ENCODE measurements at regions not wholly inside any gene's neighbourhood (a gene's known extent, or its start where the extent isn't known, plus 50 kb on each side); places are given as distances from the start of the nearest gene placed in this dataset.
"Not testable (repeated sequence)": the region's sequence is repeated elsewhere in the genome, so short reads cannot be mapped to it uniquely, and the experiment has no call there.

DNA sequence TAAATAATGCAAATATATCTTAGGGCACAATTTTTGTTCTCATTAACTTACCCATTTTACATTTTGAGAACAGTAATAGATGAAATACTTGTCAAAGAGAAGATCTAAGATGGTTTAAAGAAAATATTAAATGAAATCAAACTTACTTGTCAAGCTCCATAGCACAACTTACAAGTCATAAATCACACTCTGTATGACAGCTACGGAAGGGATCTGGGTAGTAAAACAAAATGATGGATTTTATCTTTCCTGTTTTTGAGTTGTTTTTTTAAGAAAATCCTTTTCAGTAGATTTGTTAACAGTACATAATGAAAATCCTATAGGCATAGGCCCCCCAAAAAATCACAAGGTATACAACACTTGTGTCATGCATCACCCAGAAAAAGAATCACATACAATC is 84.4 kb upstream of the ANTXRL start:
- DNase-seq (ENCODE audit: low spot score): not testable (repeated sequence)

DNA sequence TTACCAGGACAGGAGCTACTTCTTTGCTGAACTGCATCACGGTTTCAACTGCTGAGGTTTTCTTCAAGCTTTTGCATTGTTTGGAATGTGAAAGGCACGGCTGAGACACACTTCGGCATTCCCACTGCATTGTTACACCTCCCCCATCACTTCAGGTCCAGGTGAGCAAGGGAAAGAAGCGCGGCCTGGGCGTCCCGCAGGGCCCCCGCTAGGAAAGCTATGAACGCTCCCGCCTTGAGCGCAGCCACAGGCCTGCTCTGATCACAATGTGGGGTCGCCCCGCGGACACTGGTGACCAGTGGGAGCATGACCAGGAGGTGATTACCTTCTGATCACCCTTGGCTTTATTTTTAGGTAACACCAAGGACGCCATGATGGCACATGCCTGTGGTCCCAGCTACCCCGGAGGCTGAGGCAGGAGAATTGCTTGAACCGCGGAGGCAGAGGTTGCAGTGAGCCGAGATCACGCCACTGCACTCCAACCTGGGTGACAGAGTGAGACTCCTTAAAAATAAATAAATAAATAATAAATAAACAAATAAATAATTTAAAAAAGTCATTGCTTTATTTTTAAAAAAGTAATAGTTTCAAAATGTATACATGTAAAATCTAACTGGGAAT is 82.2 kb upstream of the ANTXRL start:
- DNase-seq (ENCODE audit: low spot score): not testable (repeated sequence)

DNA sequence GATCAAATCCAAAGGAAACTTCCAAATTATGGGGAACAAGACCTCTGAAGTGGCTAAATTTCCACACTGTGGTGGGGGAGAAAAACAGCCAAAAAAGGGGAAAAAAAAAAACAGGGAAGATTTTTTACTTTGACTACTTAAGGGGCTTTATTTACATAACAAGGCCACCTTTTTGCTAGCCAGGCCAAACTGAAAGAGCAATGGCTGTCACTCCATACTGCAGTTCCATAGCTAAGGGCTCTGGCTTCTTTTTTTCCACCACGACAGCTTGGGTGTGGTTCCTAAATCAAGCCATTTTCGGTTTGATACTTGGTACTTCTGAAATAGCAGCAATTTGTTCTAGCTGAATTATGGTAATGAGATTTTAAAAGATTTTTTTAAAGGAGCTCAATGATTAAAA is 76.4 kb upstream of the ANTXRL start:
- not testable (repeated sequence) for DNase-seq (ENCODE audit: low spot score)

DNA sequence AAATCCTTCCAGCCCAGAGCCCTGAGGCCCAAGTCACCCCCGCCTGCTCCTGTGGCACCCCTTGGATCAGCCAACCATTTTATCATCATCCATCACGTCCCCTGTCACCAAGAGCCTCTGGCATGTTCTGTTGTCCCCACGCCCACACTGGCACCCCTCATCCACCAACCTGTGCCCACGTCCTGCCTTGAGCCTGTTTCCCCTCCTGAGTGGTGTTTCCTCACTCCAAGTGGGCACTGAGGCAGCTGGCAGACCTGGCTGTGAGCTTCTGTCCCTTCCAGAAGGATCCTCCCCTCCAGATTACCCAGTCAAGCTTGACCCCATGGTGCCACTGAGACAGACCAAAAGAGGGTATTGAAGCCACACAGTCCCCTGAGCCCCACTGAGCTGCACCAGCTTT is 71.4 kb upstream of the ANTXRL start:
- peak; percentile 0 for DNase-seq (ENCODE audit: low spot score)

DNA sequence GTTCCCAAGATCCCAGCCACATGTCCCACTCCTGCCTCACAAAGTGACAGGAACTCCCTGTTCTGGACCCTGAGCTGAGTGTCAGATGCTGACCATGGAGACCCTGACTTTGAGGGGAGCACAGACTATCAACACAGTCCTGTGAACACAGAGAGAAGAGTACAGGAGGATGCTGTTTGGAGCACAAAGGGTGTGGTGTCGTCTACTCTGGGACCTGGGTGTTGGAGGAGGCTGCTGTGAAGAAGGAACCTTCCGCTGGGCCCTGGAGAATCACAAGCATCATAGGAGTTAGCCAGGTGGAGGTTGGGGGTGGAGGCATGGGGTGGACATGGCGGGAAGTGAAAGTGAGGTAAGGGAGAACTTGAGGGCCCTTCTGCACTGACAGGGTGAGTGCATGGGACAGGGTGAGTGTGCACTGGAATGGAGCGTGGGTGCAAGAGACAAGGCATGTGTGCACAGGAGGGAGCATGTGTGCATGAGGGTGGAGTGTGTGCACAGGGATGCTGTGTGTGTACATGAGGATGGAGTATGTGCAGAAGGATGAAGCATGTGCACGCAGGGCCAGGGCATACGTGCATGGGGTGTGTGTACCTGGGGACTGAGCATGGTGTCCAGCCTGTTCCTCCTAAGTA is 70.7 kb upstream of the ANTXRL start:
- peak; percentile 1 for DNase-seq (ENCODE audit: low spot score)

DNA sequence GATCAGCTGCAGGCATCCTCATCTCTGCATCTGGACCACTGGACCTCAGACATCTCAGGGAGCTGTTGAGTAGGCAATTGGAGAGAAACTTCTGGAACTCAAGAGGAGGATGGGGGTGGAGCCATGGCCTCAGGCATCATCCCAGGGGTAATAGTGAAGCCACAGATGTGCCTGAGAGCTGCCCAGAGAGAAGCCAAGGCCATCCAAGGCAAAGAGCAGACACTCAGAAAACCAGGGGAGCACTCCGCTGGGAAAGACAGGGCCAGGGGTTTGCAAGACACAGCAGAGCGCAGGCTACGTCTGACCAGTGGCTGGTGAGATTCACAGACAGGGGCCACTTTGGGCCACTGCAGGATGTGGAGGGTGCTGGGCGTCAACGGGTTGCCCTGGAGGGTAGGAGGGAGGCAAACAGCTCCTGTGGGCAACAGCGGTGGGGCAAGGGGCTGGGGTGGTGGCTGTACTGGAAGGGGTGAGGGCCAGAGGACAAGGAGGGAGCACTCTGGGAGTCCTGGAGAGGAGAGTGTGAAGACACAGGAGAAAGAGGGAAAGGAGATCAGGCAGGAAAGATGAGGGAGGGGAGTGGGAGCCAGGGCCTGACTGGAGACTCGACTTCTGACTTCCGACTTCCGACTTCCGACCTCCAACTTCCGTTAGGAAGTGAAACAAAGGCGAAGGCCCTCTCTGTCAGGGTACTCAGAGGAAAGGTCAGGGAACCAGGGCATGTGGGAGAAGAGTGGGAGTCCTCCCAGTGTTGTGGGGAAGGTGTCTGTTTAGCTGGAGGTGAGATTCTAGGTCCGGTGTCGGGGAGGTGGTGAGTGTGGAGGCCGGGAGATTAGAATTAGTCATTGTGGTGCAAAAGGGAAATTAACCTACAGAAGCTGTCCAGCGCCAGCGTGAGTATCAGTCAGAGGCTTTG is 69.7 kb upstream of the ANTXRL start:
- DNase-seq (ENCODE audit: low spot score): peak; percentile 6

DNA sequence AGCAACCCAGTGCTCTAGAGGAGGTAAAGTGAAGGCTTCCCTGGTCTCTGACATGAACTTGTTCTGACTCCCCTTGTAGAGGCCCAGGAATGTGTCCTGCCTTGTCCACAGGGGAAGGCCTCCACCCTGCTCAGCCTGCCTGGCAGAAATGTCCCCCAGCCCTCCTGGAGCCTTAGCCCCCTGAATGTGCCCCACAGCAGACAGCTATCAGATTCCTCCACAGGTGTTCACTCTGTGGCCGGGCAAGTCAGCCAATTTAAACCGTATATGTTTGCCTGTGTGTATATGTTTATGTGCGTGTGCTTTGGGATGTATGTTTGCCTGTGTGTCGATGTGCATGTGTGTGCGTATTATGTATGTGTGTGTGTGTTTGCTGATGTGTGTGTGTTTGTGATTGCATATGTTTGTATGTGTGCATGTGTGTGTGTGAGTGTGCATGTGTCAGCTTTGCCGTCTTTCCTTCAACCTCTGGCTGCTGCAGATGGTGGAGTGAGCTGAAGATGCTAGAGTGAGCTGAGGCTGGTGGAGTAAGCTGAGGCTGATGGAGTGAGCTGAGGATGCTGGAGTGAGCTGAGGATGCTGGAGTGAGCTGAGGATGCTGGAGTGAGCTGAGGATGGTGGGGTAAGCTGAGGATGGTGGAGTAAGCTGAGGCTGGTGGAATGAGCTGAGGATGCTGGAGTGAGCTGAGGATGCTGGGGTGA is 68.9 kb upstream of the ANTXRL start:
- DNase-seq (ENCODE audit: low spot score): peak; percentile 1

DNA sequence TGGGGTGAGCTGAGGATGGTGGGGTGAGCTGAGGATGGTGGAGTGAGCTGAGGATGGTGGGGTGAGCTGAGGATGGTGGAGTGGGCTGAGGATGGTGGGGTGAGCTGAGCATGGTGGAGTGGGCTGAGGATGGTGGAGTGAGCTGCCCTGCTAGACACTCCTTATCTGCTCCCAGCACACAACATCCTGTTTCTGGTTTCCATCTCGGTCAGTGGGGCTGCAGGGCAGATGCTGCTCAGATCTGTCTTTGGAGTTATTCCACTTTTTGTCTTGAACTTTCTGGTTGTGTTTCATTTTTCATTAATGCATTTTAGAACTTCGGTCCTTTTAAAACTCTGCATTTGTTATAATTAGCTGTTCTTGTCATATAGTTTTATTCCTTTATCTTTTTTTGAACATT is 67.9 kb upstream of the ANTXRL start:
- DNase-seq (ENCODE audit: low spot score): peak; percentile 15

DNA sequence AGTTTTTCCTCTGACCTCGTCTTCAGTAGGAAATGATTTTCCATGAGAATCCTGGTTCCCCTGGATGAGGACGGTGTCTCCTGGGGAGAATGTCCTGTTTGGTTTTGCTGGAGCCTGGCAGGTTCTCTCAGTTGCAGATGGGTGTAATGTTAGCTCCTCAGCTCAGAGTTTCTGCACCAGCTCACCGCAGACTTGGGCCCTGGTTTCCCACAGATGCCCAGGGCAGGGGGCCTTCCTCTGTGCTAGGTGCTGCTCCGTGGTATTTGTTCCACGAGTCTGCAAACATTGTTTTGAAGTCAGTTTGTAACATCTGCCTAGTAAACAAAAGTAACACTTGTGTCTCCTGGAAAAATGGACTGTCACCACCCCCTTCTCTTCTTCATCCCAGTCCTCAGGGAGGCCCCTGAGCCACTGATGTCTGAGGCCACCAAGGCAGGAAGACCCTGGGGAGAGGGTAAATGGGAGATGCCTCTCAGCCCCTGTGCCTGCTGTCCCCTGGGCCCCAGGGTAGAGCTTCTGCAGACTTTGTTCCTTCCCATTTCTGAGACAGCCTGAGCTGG is 67.3 kb upstream of the ANTXRL start:
- peak; percentile 1 for DNase-seq (ENCODE audit: low spot score)

DNA sequence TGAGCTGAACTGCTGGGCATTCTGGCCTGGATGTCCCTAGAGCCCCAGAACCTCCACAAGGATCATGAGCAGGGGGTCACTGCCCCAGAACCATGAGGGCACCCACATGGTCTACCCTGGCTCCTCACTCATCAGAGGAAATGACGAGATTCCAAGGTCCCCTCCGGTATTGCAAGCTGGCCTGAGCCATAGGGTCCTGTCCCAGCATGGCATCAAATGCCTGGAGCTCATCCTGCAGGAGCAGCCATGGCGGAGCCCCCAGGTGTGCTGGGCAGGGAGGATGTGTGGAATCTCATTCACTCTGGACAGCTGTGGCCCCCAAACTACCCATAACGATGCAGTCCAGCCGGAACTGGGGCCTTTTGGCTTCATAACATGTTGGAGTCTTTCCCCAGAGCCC is 66.6 kb upstream of the ANTXRL start:
- DNase-seq (ENCODE audit: low spot score): peak; percentile 0

DNA sequence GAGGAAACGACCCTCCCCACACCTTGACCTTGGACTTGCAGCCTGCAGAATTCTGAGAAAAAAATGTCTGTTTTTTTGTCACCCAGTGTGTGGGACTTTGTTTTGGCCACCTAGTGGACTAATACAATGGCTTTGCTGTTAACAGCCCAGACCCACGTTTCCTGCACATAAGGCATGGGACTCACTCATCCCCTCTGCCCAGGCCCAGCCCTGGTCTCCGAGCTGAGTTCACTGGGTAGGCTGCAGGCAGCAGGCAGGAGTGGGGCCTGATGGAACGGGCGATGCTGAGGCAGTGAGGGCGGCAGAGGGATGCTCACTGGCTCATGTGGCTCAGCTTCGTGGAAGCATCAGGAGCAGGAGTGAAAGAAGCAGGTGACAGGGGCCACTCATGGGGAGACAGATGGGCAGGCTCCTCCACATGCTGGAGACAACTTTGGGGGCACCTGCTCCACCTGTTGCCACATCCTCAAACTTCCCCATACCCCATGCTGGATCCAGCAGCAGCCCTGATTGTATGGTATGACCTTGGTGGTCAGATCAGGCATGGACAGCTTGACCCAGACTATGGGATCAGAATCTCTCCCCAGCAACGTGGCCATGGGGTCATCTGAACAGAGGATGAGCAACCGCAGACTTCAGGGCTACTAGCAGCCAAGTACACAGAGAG is 65.8 kb upstream of the ANTXRL start:
- peak; percentile 8 for DNase-seq (ENCODE audit: low spot score)

DNA sequence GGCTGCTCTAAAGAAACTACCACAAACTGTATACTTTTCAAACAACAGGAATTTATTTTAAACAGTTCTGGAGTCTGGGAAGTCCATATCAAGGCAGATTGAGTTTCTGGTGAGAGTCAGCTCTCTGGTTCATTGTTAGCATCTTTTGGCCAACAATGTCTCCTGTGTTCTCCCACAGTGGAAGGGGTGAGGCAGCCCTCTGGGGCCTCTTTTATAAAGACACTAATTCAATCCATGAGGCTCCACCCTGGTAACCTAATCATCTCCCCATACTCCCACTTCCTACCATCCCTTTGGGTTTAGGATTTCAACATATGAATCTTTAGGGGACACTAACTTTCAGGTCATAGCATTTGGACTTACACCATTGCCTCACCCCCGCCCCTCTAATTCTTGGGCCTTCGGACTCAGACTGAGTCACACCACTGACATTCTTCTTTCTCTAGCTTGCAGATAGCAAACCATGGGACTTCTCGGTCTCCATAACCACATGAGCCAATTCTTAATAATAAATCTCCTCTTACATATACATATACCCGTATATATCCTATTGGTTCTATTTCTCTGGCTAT is 64.3 kb upstream of the ANTXRL start:
- no peak for DNase-seq (ENCODE audit: low spot score)

DNA sequence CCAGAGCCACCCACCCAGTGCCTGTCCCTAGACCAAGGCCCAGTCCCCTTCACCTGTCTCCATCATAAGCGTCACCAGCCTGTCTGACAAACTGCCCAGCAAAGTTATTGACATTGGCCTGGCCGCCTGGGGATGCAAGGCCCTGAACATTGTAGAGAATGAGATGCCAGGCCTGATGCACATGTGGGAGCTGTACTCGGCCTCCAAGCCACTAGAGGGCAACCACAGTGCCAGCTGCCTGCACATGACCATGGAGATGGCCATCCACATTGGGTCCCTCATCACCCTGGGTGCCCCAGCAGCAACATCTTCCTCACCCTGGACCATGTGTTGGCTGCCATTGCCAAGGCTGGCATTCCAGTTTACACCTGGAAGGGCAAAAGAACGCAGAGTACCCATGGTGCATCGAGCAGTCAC is 63.7 kb upstream of the ANTXRL start:
- DNase-seq (ENCODE audit: low spot score): no peak

DNA sequence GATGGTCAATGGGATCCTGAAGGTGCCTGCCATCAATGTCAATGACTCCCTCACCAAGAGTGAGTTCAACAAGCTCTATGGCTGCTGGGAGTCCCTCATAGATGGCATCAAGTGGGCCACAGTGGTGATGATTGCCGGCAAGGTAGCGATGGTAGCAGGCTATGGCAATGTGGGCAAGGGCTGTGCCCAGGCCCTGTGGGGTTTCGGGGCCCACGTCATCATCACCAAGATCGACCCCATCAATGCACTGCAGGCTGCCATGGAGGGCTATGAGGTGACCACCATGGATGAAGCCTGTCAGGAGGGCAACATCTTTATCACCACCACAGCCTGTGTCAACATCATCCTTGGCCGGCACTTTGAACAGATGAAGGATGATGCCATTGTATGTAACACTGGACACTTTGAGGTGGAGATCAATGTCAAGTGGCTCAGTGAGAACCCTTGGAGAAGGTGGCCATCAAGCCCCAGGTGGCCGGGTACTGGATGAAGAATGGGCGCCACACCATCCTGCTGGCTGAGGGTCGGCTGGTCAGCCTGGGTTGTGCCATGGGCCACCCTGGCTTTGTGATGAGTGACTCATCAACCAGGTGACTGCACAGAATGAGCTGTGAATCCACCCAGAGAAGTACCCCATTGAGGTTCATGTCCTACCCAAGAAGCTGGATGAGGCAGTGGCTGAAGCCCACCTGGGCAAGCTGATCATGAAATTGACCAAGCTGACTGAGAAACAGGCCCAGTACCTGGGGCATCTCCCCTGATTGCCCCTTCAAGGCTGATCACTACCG is 63.0 kb upstream of the ANTXRL start:
- DNase-seq (ENCODE audit: low spot score): no peak

DNA sequence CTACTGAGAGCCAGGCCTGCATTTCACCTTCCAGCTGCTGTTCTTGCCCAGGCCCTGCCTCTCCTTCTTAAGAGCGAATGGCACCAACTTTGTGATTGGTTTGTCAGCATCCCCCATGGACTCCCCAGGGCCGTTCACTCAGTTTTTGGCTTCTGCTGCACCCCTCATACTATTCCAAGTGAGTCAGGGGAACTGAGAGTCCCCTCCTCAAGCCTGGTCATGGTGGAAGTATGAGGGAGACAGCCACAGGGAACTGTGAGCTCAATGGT is 62.4 kb upstream of the ANTXRL start:
- no peak for DNase-seq (ENCODE audit: low spot score)

DNA sequence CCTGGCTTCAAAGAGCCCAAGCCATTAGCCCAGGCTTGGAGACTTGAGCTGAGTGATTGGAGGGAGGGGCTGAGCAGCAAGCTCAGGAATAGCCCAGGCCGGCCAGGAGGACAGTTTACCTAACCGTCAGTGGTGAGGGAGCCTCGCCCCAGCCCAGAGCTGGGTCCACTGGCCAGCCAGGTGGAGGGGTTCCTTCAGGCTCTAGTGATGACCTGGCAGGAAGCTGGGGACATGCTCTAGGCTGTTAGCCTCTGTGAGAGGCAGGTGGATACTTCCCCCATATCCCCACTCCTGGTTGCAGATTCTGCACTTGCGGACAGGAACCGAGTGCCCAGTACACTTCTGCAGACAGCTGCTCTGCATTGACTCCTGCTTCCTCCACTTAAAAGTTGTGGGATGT is 61.2 kb upstream of the ANTXRL start:
- no peak for DNase-seq (ENCODE audit: low spot score)

DNA sequence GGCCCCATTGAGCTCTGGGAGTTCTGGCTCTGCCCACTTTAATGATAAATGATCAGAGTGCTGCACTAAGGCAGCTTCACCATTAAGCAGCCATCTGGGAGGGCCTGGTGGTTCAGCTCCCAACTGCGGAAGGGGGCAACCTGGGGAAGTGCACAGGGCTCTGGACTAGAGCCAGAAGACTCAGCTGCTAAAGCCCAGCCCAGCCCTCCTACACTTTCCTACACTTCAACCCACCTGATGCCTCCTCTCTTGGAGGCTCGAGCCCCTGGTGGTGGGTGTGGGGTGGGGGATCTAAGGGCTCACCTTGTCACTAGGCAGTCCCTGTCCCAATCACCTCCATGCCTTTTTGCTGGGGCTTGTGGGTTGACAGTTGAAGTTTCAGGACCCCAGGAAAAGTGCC is 60.6 kb upstream of the ANTXRL start:
- no peak for DNase-seq (ENCODE audit: low spot score)

DNA sequence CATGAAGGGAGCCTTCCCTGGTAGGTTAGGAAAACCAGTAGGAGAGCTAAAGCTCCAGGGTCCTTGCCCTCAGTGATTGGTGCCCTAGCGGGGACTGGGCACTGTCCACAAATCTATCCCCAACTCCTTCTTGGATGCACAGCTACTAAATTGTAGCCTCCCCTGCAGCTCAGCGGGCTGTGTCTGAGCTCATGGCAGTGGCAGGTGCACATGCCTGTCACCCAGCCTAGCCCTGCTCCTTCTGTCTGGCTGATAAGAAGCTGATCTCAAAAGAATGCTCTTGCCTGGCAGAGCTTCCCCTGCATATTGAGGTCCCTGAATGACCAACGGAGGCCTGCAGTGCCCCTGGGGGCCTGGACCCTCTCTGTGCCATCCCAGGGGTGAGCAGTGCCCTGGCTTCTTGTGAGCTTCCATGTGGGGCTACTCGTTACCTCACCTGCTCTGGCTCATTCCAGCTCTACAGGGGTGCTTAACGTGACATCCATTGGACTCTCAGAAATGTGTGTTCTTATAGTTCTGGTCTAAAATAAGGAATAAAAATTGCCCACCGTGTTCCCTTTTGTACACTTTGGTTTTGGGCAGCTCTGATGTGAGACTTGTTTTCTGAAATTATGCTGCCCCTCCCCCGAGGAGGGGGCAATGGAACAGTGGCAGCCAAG is 59.8 kb upstream of the ANTXRL start:
- DNase-seq (ENCODE audit: low spot score): no peak

DNA sequence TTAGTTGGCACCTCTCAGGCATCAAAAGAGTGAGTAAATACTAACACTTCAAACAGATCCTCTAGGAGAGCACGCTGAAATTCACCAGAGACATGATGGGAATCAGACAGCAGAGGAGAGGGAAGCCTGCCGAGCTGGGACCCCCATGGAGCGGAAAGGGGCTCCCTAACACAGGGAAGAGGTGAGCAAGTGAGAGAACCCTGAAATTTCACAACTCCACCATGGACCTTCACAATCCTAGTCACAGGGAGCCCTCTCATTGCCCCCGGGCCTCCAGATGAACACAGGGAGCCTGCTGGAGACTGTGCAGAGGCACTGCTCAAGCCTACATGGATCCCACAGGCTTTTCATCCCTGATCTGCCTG is 59.2 kb upstream of the ANTXRL start:
- DNase-seq (ENCODE audit: low spot score): no peak

DNA sequence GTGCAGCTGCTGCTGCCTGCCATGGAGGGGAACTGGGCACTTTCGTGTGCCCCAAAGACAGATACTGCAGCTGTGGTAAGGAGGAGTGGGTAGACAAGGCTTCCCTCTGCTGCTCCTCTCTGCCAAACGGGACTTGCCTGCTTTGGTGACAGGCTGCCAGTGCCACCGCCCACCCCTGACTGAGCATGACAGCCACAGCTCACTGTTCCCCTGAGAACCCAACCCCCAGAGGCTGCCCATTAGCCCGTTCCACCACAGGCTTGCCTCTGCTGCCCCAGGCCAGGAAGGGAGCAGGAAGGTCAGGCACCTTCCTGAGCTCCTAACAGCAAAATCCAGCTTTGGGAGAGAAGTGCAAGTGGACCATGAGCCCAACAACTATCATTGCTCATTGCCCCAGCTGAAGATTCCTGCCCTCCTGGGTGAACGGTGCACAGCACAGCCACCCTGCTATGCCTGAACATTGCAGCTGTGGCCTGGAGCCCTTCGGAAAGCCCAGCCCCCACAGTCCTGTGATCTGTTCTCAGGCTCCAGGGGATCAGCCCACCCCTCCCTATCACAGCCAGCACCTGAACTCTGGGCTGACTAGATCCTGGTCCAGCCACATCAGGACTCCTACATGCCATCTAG is 58.7 kb upstream of the ANTXRL start:
- DNase-seq (ENCODE audit: low spot score): no peak

Measured in hepatic stellate cell (primary cell).